ENCODE measurements at regions not wholly inside any gene's neighbourhood (a gene's known extent, or its start where the extent isn't known, plus 50 kb on each side); places are given as distances from the start of the nearest gene placed in this dataset.

DNA sequence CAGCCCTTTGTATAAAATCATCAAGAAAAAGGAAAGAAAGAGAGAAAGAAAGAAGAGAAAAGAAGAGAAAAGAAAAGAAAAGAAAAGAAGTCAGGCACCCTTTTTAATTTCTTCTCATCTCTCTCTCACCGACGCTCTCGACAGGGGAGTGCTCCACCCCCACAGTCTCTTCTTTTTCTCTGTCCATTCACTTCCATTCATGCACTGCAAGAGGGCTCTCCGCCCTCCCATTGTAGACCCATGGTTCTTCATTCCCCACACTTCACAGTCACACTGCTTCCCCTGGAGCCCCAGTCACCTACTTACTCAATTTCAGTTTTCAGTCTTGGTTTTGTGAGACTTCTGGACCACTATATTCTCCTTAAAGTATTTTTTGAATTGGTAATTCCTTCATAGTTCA is 254.7 kb downstream of the SOX2 start:
- TF ChIP-seq, protein P1, sequence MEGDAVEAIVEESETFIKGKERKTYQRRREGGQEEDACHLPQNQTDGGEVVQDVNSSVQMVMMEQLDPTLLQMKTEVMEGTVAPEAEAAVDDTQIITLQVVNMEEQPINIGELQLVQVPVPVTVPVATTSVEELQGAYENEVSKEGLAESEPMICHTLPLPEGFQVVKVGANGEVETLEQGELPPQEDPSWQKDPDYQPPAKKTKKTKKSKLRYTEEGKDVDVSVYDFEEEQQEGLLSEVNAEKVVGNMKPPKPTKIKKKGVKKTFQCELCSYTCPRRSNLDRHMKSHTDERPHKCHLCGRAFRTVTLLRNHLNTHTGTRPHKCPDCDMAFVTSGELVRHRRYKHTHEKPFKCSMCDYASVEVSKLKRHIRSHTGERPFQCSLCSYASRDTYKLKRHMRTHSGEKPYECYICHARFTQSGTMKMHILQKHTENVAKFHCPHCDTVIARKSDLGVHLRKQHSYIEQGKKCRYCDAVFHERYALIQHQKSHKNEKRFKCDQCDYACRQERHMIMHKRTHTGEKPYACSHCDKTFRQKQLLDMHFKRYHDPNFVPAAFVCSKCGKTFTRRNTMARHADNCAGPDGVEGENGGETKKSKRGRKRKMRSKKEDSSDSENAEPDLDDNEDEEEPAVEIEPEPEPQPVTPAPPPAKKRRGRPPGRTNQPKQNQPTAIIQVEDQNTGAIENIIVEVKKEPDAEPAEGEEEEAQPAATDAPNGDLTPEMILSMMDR (IDR thresholded peaks at IDR 0.05), result no peak
- TF ChIP-seq EZH2phosphoT487 (IDR thresholded peaks at IDR 0.05; ENCODE audit: borderline replicate concordance, low read depth), result no peak
- TF ChIP-seq YY1 (IDR thresholded peaks at IDR 0.05; ENCODE audit: low read depth), result no peak
- TF ChIP-seq, protein P2, sequence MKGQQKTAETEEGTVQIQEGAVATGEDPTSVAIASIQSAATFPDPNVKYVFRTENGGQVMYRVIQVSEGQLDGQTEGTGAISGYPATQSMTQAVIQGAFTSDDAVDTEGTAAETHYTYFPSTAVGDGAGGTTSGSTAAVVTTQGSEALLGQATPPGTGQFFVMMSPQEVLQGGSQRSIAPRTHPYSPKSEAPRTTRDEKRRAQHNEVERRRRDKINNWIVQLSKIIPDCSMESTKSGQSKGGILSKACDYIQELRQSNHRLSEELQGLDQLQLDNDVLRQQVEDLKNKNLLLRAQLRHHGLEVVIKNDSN (IDR thresholded peaks at IDR 0.05; ENCODE audit: borderline replicate concordance, low read depth), result no peak

All from SK-N-SH (cell line).